ENCODE measurements at regions not wholly inside any gene's neighbourhood (a gene's known extent, or its start where the extent isn't known, plus 50 kb on each side); places are given as distances from the start of the nearest gene placed in this dataset.

DNA sequence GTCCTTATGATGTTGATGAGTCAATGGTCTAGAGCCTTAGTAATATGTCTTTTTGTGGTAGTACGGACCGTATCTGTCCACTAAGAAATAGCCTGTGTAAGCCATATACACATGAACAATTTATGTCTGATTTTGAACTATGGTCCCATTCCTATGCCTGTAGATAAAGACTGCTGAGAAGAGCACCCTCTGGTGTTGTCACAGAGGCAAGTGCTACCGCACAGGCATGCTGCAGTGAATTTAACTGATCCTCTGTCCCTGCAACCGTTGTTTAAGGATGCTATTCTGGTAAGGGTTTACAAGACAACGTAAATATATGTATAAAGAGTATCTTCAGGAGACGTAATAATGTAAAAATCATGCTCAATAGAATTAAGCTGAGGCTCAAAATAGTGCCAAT lies 170.7 kb downstream of the UBE3A start:
- peaks cover 34% of the 10 kb centered on the region for H3K9me3 ChIP-seq (ENCODE audit: control insufficient read depth, insufficient read depth, low read length)

More for the DNA sequence above, 170.7 kb downstream of the UBE3A start:
- no peaks in the 10 kb centered on the region for H3K4me1 ChIP-seq (ENCODE audit: control insufficient read depth, insufficient read depth, low read length)
- no peaks in the 10 kb centered on the region for H3K27me3 ChIP-seq (ENCODE audit: control insufficient read depth, insufficient read depth, low read length)
- no peak overlapping the region for H3K9ac ChIP-seq (ENCODE audit: low read depth, low read length)
- H3K36me3 ChIP-seq (ENCODE audit: control insufficient read depth, insufficient read depth, low read length): no peaks in the 10 kb centered on the region
- H3K27ac ChIP-seq (ENCODE audit: low read depth, low read length): no peak overlapping the region
- H3K4me3 ChIP-seq (ENCODE audit: low read depth, low read length): no peak overlapping the region

All from HUES48 (cell line).